OCI-LY3 (cell line): ENCODE measurements at regions not wholly inside any gene's neighbourhood (a gene's known extent, or its start where the extent isn't known, plus 50 kb on each side); places are given as distances from the start of the nearest gene placed in this dataset.

Experiments used
- H2AFZ ChIP-seq: fragments of 200-600, 300-600 bp; shearing (Covaris generic); 2 replicates; pipeline ENCODE4 v1.6.0; 2014; ENCODE audit warnings: antibody characterized with exemption, low read depth, low read length
- H3K27ac ChIP-seq: fragments of 200-600, 300-600 bp; sonication (generic); 2 replicates; pipeline ENCODE4 v1.5.1; 2014; ENCODE audit warnings: mild to moderate bottlenecking, low read length, moderate library complexity, mixed read lengths
- H3K27me3 ChIP-seq: fragments of 200-600, 300-600 bp; sonication (generic); 2 replicates; pipeline ENCODE4 v1.6.1; 2014; ENCODE audit warnings: low read depth, low read length, mixed read lengths
- H3K36me3 ChIP-seq: fragments of 200-600, 300-600 bp; sonication (generic); replicated peaks from 2 replicates; pipeline ENCODE3; 2014; ENCODE audit warnings: low read depth, low read length, mixed read lengths
- H3K4me1 ChIP-seq: fragments of 300-600, 200-600 bp; sonication (generic); 2 replicates; pipeline ENCODE4 v1.6.1; 2014; ENCODE audit warnings: low read length, mixed read lengths
- H3K4me2 ChIP-seq: fragments of 200-600, 300-600 bp; sonication (generic); 2 replicates; pipeline ENCODE4 v1.6.1; 2014; ENCODE audit warnings: low read length, mixed read lengths
- H3K4me3 ChIP-seq: fragments of 300-600, 200-600 bp; sonication (generic); 2 replicates; pipeline ENCODE4 v1.5.1; 2014; ENCODE audit warnings: antibody characterized with exemption, mild to moderate bottlenecking, low read length, moderate library complexity
- H3K79me2 ChIP-seq: fragments of 300-600, 200-600 bp; shearing (Covaris generic); 2 replicates; pipeline ENCODE4 v1.6.1; 2014; ENCODE audit warnings: mild to moderate bottlenecking, low read length, mixed read lengths
- H3K9ac ChIP-seq: fragments of 300-600, 200-600 bp; shearing (Covaris generic); 2 replicates; pipeline ENCODE4 v1.6.0; 2014; ENCODE audit warnings: mild to moderate bottlenecking, low read length, moderate library complexity
- H3K9me3 ChIP-seq: fragments of 200-600, 300-600 bp; shearing (Covaris generic); 2 replicates; pipeline ENCODE4 v1.6.1; 2014; ENCODE audit warnings: low read length, mixed read lengths; ENCODE audit not compliant: insufficient read depth
- H4K20me1 ChIP-seq: fragments of 200-600, 300-600 bp; sonication (generic); 2 replicates; pipeline ENCODE4 v1.6.1; 2016; ENCODE audit warnings: low read length, mixed read lengths; ENCODE audit not compliant: insufficient read depth
- EZH2phosphoT487 ChIP-seq: fragments of 200-600 bp; shearing (Covaris generic); IDR thresholded peaks from 2 replicates; pipeline ENCODE4 v1.6.1; 2018; ENCODE audit warnings: antibody characterized with exemption, mixed run types, low read depth
- TF ChIP-seq, protein P1 (sequence below): fragments of 200-600, 300-600 bp; sonication (generic); IDR thresholded peaks from 2 replicates; pipeline ENCODE4 v1.5.1; 2014; ENCODE audit warnings: antibody characterized with exemption, low read length, low read depth

DNA sequence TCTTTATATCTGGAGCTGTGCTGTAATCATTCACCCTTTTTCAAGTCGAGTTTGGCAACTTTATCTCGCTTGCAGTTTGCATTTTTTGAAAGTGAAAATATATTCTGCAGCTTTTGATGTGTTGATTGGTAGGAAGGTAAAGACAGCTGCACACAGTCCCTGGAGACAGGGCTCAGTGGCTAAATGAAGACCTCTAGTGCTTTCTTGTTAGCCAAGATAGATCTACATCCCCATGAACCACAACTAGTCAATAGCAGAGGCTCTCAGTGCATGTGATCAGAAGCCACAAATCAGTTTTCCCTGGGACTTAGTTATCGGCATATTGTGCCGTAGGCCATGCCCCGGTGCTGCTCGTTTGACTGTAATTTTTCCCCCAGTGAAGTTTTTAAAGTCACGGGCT, 587.7 kb upstream of the PITX2 start:
- Histone ChIP-seq H3K79me2 (no peaks in the 10 kb centered on the region), H4K20me1 (no peaks in the 10 kb centered on the region), H3K27me3 (no peaks in the 10 kb centered on the region), H3K9me3 (no peaks in the 10 kb centered on the region), H3K36me3 (no peaks in the 10 kb centered on the region), H2AFZ (no peak overlapping the region), H3K4me2 (no peak overlapping the region), H3K4me3 (no peak overlapping the region), H3K27ac (no peak overlapping the region), H3K9ac (no peak overlapping the region), H3K4me1 (no peaks in the 10 kb centered on the region)
- TF ChIP-seq, protein P1, sequence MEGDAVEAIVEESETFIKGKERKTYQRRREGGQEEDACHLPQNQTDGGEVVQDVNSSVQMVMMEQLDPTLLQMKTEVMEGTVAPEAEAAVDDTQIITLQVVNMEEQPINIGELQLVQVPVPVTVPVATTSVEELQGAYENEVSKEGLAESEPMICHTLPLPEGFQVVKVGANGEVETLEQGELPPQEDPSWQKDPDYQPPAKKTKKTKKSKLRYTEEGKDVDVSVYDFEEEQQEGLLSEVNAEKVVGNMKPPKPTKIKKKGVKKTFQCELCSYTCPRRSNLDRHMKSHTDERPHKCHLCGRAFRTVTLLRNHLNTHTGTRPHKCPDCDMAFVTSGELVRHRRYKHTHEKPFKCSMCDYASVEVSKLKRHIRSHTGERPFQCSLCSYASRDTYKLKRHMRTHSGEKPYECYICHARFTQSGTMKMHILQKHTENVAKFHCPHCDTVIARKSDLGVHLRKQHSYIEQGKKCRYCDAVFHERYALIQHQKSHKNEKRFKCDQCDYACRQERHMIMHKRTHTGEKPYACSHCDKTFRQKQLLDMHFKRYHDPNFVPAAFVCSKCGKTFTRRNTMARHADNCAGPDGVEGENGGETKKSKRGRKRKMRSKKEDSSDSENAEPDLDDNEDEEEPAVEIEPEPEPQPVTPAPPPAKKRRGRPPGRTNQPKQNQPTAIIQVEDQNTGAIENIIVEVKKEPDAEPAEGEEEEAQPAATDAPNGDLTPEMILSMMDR, result no peak
- no peak for TF ChIP-seq EZH2phosphoT487

DNA sequence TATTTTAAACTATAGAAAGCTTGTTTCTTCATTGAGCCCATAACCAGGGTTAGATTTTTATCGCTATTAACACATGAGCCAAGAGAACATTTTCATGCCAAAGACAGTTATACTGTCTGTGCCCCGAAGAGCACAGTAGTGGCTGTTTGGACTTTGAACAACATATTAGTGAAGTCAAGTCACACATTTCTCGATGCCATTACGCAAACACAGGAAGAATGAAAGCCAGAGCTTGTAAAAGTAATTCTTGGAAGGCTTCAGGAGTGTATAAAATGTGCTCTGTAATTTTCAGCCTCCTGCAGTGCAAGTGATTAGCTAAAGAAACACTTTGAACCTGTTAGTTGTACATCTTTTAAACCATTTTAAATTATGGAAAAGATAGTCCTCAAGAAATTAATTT, 590.7 kb upstream of the PITX2 start:
- Histone ChIP-seq H3K4me1 (no peaks in the 10 kb centered on the region), H3K9ac (no peak overlapping the region), H3K9me3 (no peaks in the 10 kb centered on the region), H3K27me3 (no peaks in the 10 kb centered on the region), H3K4me3 (no peak overlapping the region), H3K36me3 (no peaks in the 10 kb centered on the region), H3K27ac (no peak overlapping the region), H2AFZ (no peak overlapping the region), H3K4me2 (no peak overlapping the region), H3K79me2 (no peaks in the 10 kb centered on the region), H4K20me1 (no peaks in the 10 kb centered on the region)
- TF ChIP-seq, protein P1, result no peak
- no peak for TF ChIP-seq EZH2phosphoT487

DNA sequence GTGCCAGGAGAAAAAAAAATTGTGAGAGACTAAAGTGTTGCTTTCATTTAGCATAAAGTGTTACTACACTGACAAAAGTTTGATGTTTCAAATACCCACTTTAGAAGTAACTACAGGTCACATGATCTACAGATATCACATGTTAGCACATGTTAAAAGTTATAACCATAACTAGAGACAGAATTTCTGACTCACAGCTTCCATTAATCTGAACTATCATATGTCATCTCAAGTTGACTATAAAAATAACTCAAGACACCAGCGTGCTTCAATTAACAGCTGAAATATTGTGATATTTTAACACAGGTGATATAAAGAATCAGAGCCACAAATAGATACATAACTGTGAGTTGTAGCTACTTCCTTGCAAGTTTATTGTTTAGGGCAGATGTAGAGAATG, 591.5 kb upstream of the PITX2 start:
- H2AFZ ChIP-seq, result no peak overlapping the region
- H4K20me1 ChIP-seq, result no peaks in the 10 kb centered on the region
- TF ChIP-seq, protein P1, result no peak
- TF ChIP-seq EZH2phosphoT487, result no peak
- H3K4me2 ChIP-seq, result no peak overlapping the region
- H3K27me3 ChIP-seq, result no peaks in the 10 kb centered on the region
- no peak overlapping the region for H3K9ac ChIP-seq
- no peaks in the 10 kb centered on the region for H3K79me2 ChIP-seq
- H3K9me3 ChIP-seq, result no peaks in the 10 kb centered on the region
- H3K36me3 ChIP-seq, result no peaks in the 10 kb centered on the region
- H3K27ac ChIP-seq, result no peak overlapping the region
- H3K4me1 ChIP-seq, result no peaks in the 10 kb centered on the region
- no peak overlapping the region for H3K4me3 ChIP-seq

DNA sequence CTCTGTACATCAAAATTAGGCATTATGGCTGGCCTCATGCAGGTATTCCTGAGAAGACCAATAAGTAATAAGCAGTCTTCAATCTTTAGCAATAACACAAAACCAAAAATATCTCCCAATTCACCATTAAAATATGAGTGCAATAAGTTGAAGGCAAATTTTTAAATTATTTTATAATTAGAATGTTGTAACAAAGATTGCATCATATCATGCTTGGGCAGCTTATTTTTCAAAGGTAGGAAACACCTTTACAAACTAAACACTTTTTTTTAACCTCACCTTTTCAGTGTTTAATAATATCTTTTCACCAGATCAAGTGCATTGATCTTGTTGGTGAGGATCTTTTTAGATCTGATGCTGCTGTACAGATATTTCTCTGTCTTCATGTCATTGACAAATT, 592.9 kb upstream of the PITX2 start:
- H3K9ac ChIP-seq, result no peak overlapping the region

More for the DNA sequence above, 592.9 kb upstream of the PITX2 start:
- Histone ChIP-seq H3K4me3 (no peak overlapping the region), H3K9me3 (no peaks in the 10 kb centered on the region), H2AFZ (no peak overlapping the region), H3K36me3 (no peaks in the 10 kb centered on the region), H3K27me3 (no peaks in the 10 kb centered on the region), H4K20me1 (no peaks in the 10 kb centered on the region), H3K79me2 (no peaks in the 10 kb centered on the region), H3K4me2 (no peak overlapping the region), H3K27ac (no peak overlapping the region), H3K4me1 (no peaks in the 10 kb centered on the region)
- TF ChIP-seq EZH2phosphoT487, result no peak
- TF ChIP-seq, protein P1, result no peak
